ENCODE measurements at regions not wholly inside any gene's neighbourhood (a gene's known extent, or its start where the extent isn't known, plus 50 kb on each side); places are given as distances from the start of the nearest gene placed in this dataset.

GRCh38 chr15:98565566-98565965 is 82.8 kb upstream of the IGF1R start:
- TF ChIP-seq CTCF (IDR thresholded peaks at IDR 0.05): no peak
- TF ChIP-seq POLR2AphosphoS5 (IDR thresholded peaks at IDR 0.05): no peak
- no peak for TF ChIP-seq POLR2A (IDR thresholded peaks at IDR 0.05)
- no peak for TF ChIP-seq EP300 (IDR thresholded peaks at IDR 0.05)

Data from gastroesophageal sphincter (tissue), 3 donors.